IPS-NIHi7 (cell line): ENCODE measurements at regions not wholly inside any gene's neighbourhood (a gene's known extent, or its start where the extent isn't known, plus 50 kb on each side); places are given as distances from the start of the nearest gene placed in this dataset.

Source experiments
- DNase-seq: peaks from one replicate; pipeline ENCODE4 v3.0.0; 2012; ENCODE audit warnings: mixed read lengths; ENCODE audit errors: extremely low spot score

DNA sequence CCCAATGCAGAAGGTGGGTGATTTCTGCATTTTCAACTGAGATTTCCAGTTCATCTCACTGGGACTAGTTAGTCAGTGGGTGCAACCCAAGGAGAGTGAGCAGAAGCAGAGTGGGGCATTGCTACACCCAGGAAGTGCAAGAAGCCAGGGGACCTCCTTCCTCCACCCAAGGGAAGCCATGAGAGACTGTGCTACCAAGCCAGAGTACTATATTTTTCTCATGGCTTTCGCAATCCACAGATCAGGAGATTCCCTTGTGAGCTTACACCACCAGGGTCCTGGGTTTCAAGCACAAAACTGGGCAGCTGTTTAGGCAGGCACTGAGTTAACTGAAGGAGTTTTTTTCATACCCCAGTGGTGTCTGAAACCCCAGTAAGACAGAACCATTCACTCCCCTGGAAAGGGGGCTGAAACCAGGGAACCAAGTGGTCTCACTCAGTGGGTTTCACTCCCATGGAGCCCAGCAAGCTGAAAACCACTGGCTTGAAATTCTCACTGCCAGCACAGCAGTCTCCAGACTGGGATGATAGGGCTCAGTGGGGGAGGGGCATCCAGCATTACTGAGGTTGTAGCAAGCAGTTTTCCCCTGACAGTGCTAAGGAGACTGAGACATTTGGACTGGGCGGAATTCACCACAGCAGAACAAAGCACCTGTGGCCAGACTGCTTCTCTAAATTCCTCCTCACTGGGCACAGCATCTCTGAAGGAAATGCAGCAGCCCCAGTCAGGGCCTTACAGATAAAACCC lies 903.4 kb downstream of the TECRL start:
- DNase-seq, result no peak

DNA sequence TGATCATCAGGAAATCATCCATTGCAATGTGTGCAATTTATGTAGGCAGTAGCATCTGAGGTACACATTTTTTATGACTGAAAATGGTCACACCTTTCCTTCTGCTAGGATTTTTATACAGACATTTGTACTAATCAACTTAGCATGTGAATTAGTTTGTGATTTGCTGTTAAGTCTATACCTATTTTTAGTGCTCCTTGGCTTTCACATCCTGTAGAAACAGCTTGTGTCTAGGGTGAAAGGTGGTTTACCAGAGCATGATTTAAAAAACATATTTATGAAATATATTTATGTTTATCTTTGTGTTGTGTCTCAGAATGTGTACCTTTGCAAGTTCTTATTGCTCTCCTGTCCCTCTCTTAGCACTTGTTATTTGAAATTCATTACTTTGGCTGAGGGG lies 916.0 kb downstream of the TECRL start:
- DNase-seq, result no peak

DNA sequence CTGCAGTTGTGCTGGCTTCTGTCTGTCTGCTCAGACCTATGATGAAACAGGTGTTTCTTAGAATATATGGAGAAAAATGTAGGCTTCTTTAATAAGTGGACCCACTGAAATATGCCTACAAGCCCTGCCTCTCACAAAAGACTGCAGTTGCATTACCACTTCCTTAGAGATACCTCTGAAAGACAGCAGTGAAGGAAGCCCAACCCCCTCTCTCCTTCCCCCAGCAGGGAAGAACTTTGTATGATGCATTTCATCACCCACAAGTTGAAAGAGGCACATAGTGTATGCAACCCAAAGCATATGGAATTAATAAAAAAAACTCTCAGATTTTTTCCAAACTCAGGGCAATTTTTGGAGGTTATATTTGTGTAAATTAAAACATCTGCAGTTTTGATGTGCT lies 916.7 kb downstream of the TECRL start:
- no peak for DNase-seq

DNA sequence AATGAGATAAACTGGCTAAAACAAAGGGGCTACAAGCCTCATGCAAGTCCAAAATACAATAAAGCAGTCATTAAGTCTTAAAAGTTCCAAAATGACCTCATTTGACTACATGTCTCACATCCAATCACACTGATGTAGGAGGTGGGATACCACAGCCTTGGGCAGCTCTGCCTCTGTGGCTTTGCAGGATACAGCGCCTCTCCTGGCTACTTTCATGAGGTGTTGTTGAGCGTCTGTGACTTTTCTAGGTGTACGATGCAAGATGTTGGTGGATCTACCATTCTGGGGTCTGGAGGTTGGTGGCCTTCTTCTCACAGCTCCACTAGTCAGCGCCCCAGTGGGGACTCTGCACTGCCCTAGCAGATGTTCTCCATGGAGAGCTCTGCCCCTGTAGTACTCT lies 944.9 kb downstream of the TECRL start:
- no peak for DNase-seq

DNA sequence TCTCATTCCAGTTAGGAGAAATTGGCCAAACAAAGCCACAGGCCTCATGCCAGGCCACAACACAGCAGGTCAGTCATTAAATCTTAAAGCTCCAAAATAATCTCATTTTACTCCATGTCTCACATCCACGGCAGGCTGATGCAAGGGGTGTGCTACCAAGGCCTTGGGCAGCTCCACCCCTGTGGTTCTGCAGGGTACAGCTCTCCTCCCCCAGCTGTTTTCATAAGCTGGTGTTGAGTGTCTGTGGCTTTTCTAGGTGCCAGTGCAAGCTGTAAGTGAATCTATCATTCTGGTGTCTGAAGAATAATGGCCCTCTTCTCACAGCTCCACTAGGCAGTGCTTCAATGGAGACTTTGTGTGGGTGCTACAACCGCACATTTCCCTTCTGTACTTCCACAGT lies 949.2 kb downstream of the TECRL start:
- no peak for DNase-seq

DNA sequence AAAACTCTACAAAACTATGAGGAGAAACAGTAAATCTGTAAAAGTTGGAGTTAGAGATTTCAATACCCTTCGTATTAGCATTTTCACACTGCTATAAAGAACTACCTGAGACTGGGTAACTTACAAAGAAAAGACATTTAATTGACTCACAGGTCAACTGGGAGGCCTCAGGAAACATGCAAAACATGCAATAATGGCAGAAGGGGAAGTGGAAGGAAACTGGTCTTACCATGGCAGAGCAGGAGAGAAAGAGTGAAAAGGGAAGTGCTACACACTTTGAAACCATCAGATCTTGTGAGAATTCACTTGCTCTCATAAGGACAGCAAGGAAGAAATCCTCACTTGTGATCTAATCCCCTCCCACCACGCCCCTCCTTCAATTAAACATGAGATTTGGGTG lies 949.9 kb downstream of the TECRL start:
- DNase-seq, result no peak

DNA sequence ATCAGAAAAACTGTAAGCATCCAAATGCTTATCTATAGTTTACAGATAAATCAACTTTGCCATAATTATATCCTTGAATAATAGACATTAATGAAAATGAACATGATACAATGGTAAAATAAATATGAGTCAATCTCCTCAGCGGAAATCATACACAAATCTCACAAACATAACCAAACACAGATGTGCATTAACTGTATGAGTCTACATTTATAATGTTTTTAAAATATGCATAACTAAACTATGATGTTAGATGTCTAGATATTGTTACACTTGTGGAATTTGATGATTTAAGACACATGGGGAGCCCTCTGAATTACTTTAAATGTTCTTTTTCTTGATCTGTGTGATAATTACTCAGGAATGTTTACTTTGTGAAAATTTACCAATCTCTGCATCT lies 951.2 kb downstream of the TECRL start:
- DNase-seq, result no peak

DNA sequence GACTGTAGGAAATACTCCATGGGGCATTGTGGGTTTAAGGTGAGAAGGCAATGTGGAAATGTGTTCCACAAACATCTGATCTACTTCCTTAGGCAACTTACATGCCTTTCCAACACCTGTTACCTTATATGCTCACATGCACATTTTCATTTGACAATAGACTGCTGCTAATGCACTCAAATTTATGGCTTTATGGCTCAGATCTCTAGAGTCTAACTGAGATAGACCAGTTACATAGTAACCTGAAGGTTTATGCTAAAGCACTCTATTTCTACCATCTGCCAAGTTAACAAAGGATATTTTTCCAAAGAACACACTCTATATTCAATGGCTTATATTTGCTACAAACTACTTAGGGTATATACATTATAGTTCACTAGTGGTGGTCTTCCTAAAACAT lies 969.0 kb downstream of the TECRL start:
- no peak for DNase-seq

DNA sequence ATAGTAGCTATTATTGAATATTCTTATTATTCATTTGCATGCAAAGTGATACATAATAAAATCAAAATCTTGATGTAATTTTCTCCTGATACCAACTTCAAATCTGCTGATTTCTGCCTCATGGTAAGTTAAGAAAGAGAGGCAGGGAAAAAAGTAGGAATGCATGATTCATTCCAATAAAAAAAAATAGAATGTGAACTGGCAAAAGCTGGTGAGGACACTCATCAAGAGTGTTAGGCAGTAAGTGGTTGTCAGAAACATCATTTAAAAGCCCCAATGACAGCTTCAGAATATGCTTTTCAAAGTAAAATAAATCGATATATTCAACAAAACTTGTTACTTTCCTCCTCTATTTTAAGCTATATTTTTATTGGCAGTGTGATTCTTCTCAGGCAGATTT lies 979.1 kb downstream of the TECRL start:
- DNase-seq, result no peak

DNA sequence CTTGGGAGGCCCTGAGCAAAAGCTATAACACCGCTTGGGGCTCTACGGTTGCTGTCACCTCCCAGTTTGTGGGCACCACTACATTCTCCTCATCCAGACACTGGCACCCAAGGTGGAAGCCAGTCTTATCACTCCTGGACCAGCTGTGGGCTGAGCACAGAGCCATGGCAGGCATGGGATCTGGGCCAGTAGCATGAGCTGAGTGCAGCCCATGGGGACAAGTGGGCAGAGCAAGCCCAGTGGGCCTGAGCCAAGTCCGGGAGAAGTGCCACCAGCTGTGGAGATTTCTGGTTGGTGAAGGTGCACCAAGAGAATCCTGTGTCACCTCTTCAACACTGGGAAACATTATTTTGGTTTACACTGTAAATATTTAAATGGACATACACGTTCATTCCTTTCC lies 1013.0 kb downstream of the TECRL start:
- no peak for DNase-seq

DNA sequence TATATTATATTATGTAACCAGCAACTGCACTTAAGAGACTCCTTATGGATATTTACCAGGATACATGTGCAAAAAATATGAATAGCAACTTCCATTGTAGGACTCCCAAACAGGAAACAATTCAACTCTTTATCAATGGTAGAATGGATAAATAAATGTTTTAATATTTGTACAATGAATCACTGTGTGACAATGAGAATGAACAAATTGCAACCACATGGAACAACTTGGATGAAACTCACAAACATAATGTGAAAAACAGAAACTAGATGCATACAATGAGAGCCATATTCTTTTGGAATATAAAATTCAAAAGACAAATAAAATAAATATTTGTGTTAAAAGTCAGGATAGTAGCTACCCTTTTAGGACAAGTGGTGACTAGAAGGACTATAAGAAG lies 1015.7 kb downstream of the TECRL start:
- DNase-seq, result no peak

DNA sequence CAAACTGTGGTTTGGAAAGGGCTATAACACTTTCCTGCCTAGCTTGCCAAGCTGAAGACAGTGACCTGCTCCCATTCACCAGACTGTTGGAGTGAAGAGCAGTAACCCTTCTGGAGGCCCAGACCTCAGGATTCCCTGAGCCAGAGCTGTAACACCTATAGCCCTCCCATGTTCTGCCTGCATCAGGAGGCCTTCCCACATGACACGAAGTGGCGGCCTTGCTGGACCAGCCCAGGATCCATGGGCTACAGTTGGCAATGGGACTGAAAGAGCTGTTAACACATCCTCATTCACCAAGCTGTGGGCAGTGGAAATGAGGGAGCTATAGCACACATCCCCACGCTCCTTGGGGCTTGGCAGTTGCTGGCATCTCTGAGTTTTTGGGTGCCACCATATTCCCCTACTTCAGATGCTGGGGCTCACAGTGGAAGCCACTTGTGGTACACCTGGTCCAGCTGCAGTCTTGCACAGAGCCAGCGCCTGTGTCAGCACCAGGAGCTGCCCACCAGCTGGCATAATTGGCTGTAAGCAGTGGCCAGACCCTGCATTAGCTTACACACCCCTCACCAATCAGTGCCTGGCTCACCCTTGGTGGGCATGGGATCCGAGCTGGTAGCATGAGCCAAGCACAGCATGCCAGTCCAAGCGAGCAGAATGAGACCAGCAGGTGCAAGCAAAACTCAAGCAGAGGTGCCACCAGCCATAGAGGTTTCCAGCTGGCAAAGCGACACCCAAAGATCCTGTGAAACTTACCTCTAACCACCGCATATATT lies 1029.3 kb downstream of the TECRL start:
- no peak for DNase-seq

DNA sequence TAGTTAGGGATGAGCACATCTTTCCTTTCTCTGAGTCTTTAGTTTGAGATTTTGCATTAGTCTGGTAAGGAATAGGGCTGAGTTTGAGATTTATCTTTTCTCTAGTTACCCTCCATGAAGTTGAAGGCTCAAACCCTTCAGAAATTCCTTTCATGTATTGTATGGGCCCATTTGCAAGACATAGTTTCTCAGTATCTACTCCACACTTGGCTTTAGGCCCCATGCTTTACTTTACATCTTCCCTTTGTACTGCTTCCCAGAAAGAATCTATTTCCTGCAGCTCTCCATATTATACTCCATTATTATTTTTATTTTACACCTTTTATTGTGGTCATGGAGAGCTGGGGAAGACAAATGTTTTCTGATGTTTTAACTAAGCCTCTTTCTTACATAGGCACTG lies 1038.2 kb downstream of the TECRL start:
- DNase-seq, result no peak

DNA sequence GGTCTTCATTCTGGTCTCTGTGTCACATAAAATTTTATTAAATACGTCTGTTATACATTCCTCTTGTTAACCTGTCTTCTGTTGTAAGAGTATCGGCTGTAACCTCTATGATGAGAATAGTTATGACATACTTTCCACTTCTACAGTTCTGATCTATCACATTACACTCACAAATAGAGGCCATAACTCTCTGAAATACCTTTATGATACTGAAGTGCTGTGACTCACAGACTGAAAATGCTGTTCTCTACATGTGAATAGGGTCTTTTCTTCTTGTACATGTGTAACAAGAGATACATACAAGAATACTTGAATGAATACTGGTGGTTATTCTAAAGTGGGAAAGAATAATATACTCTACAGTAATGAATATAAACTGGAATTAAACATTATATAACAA lies 1047.6 kb downstream of the TECRL start:
- no peak for DNase-seq

DNA sequence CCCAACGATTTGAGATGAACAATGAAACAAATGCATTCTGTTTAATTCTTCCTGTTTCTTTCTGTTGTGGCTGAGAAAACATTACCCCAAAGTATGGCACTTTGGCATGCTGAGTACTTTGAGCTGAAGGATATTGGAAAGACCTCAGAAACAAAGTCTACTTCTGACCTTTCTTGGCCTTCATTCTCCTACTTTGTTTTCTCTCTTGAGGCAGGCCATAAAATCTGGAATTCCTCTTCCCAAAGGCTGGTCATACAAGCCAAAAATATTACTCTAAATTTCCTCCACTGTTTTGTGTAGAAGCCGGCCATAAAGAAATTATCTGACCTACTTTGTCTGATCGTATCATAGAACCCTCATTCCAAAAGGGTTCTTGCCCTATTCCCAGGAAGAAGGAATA lies 1048.2 kb downstream of the TECRL start:
- no peak for DNase-seq

DNA sequence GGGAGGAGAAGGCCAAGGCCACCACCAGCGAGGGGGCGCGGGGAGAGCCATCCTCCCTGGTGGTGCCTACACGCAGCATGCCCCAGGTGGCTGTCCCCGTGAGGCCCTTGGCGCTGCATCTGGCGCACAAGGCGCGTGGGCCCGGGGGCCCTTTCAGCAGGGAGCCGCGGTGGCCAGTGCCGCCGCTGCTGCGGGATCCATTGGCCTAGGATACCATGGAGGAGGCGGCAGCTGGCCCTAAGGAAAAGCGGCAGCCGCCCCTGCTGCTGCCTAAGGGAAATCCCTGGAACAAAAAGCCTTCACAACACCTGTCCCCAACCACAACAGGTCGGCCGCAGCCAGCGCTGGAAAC lies 1059.6 kb downstream of the TECRL start:
- no peak for DNase-seq

DNA sequence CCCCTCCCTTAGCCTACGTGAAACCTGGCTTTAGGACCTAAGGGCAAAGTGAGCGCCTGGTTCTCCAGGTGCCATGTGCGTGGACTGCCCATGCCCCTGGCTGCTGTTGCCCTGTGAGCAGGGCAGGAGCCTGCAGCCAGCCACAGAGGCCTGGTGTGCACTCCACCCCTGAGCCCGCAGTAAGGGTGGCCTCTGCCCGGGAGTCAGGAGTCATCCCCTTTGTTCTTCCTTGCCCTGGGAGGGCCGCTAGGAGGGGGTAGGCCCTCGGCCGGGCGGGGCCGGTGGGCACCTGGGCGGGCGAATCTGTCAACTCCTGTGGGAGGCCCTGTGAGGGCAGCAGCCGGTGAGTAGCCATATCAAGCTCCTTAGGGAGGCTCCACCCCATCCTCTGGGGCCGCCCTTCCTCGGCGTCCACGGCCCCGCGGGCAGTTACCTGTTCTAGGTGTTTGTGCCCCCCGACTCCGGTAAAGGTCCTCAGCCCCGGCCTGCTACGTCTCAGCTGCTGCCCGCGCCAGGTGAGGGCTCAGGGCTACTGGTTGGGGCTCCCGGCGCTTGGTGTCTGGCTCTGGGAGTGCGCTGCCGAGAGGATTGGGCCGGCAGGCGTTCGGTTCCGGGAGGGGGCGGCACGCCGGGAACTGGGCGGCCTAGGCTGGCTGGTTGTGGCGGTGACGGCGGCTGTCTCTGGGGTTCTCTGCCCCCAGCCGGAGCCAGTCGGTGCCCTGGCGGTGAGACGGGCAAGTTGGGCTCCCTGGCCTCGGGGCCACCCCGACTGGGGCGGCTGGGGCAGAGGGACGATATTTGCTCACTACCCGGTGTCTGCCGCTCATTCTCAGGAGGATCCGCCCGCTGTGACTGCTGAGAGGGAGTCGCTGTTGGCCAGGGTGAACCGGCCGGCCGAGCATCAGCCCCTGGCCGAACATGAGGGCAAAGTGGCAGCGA lies 1060.2 kb downstream of the TECRL start:
- no peak for DNase-seq

DNA sequence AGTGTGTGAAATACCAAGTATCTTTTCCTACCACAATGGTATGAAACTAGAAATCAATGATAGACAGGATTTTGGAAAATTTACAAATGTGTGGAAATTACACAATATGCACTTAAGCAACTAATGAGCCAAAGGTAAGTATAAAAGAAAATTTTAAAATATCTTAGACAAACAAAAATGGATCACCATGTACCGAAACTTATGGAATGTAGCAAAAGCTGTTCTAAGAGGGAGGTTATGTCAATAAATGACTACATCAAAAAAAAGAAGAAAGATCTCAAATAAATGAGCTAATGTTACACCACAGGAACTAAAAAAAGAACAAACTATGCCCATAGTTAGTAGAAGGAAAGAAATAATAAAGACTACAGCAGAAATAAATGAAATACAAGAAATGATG lies 1084.1 kb downstream of the TECRL start:
- no peak for DNase-seq

DNA sequence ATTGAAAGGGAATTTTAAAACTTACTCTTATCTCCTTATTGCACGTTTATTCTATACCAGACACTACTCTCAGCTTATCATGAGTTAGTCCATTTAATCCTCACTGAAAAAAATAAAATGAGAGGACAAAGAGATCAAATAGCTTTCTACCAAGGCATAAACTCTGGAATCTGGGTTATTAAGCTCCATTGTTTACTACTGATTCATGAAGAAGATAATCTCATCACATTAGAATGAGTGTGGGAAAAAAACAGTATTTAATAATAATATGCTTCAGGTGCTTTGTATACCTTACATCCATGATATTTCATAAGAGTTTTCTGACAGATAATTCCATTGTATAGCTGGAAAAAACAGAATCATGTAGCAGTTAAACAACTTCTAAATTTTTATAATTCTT lies 1092.6 kb downstream of the TECRL start:
- DNase-seq, result no peak

DNA sequence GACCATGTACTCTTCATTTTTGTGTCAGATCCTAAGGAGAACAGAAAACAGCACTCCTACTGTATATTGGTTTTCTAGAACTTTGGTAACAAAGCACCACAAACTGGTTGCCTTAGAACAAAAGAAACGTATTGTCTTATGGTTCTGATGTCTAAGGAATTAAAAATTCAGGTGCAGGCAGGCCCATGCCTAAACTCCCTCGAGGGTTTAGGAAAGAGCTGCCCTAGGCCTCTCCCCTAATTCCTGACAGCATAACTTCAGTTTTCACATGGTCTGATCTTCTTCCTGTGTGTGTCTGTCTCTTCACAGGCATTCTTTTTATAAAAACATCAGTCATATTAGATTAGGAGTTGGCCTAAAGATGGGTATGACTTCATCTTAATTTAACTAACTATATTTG lies 1093.6 kb downstream of the TECRL start:
- DNase-seq, result no peak

DNA sequence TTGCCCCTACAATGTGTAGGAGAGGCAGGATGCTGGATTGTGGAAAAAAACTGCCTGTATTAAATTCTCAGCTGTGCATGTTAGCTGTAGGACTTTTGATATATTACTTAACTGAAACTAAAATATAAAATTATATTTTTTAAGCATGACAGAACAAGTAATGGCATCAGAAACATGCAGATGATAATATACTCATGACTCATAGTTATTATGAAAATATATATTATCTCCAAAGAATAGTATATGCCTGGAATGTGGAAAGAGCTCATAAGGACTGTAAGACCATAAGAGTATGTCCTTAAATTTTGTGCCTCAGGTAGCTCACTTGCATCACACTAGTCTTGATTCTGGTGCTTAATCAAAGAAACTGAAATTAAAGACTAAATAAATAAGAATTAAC lies 1100.6 kb downstream of the TECRL start:
- no peak for DNase-seq

DNA sequence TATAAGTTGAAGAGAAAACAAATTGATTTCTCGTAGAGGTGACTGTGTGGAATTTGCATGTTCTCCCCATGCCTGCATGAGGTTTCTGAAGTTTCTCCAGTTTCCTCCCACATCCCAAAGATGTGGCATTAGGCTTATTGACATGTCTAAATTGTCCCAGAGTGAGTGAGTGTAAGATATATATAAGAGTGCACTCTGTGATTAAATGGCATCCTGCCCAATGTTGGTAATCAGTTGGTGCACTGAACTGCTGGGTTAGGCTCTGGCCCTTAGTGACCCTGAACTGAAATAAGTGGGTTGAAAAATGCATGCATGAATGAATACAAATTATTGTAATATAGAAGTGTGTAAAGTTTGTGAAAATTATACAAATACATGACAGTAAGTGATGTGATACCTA lies 1106.5 kb downstream of the TECRL start:
- no peak for DNase-seq

DNA sequence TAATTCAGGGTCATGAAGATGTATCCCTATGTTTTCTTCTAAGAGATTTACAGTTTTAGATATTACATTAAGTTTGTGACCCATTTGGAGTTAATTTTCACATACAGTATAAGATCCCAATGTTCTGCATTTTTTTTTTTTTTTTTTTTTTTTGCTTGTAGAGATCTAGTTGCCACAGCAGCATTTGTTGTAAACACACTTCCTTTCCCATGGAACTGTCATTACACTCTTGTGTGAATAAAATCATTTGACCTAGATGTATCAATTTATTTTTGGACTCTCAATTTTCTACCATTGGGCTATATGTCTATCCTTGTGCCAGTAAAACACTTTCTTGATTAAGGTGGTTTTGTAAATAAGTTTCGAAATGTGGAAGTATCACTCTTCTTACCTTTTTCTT lies 1107.2 kb downstream of the TECRL start:
- DNase-seq, result no peak
